GM12892 (cell line): ENCODE measurements at regions not wholly inside any gene's neighbourhood (a gene's known extent, or its start where the extent isn't known, plus 50 kb on each side); places are given as distances from the start of the nearest gene placed in this dataset.
"Not testable (repeated sequence)": the region's sequence is repeated elsewhere in the genome, so short reads cannot be mapped to it uniquely, and the experiment has no call there.

Experiments
- DNase-seq: peaks from one replicate; pipeline ENCODE4 v3.0.0; 2011; ENCODE audit not compliant: insufficient read length
- FAIRE-seq: peaks from 2 replicates; lab custom pipeline; 2011; peaks lifted over from hg19 to GRCh38; lab: Jason Lieb, UNC
- POLR2A ChIP-seq: IDR thresholded peaks from 2 replicates; pipeline ENCODE4 v1.6.1; 2011; ENCODE audit warnings: low read depth, low read length, control low read depth
- POLR2AphosphoS5 ChIP-seq: IDR thresholded peaks from 2 replicates; pipeline ENCODE4 v1.6.1; 2011; ENCODE audit warnings: low read depth, low read length, control low read depth
- TAF1 ChIP-seq: IDR thresholded peaks from 2 replicates; pipeline ENCODE4 v1.6.1; 2011; ENCODE audit warnings: low read depth, mild to moderate bottlenecking, control low read depth, low read length, borderline replicate concordance

- DNase-seq (no peak), FAIRE-seq (no peak)
- TF ChIP-seq POLR2A (no peak), TAF1 (no peak), POLR2AphosphoS5 (no peak)
These were observed 1051.7 kb downstream of the ROBO2 start for GRCh38 chr3:78091478-78092119.

- FAIRE-seq, DNase-seq: not testable (repeated sequence)
These were observed 1052.7 kb downstream of the ROBO2 start for GRCh38 chr3:78092574-78092973.

GRCh38 chr3:78096488-78097255 lies 1056.8 kb downstream of the ROBO2 start:
- TF ChIP-seq POLR2A (no peak), TAF1 (no peak), POLR2AphosphoS5 (no peak)
- DNase-seq (no peak), FAIRE-seq (no peak)

- DNase-seq (no peak), FAIRE-seq (no peak)
These were observed 1058.5 kb downstream of the ROBO2 start for GRCh38 chr3:78098367-78098766.

GRCh38 chr3:78101384-78101783 lies 1061.5 kb downstream of the ROBO2 start:
- TF ChIP-seq TAF1 (no peak), POLR2AphosphoS5 (no peak), POLR2A (no peak)
- DNase-seq (no peak), FAIRE-seq (no peak)

More at GRCh38 chr3:78098367-78098766, 1058.5 kb downstream of the ROBO2 start:
- no peak for TF ChIP-seq POLR2A
- TF ChIP-seq TAF1: no peak
- no peak for TF ChIP-seq POLR2AphosphoS5

- not testable (repeated sequence) for DNase-seq, FAIRE-seq
These were observed 1068.5 kb downstream of the ROBO2 start for GRCh38 chr3:78108269-78108961.

- no peak for DNase-seq
- TF ChIP-seq TAF1 (no peak), POLR2A (no peak), POLR2AphosphoS5 (no peak)
- FAIRE-seq: no peak
These were observed 1072.6 kb downstream of the ROBO2 start for GRCh38 chr3:78112291-78113010.

GRCh38 chr3:78115983-78116382 lies 1076.1 kb downstream of the ROBO2 start:
- DNase-seq (no peak), FAIRE-seq (no peak)
- TF ChIP-seq POLR2AphosphoS5 (no peak), POLR2A (no peak), TAF1 (no peak)

- no peak for TF ChIP-seq POLR2A
- TF ChIP-seq POLR2AphosphoS5: no peak
- no peak for TF ChIP-seq TAF1
- DNase-seq: no peak
- FAIRE-seq: no peak
These were observed 1077.0 kb downstream of the ROBO2 start for GRCh38 chr3:78116874-78117273.

GRCh38 chr3:78123058-78123457 lies 1083.2 kb downstream of the ROBO2 start:
- DNase-seq (no peak), FAIRE-seq (no peak)
- TF ChIP-seq TAF1: no peak
- no peak for TF ChIP-seq POLR2AphosphoS5
- no peak for TF ChIP-seq POLR2A

GRCh38 chr3:78129707-78130106 lies 1089.8 kb downstream of the ROBO2 start:
- DNase-seq (no peak), FAIRE-seq (no peak)
- TF ChIP-seq POLR2A (no peak), TAF1 (no peak), POLR2AphosphoS5 (no peak)
